HG03025 (cell line): ENCODE measurements at regions not wholly inside any gene's neighbourhood (a gene's known extent, or its start where the extent isn't known, plus 50 kb on each side); places are given as distances from the start of the nearest gene placed in this dataset.

Source experiments
- ATAC-seq: cut with Tn5 transposase; IDR thresholded peaks from one replicate; pipeline ENCODE4 v1.9.1; 2021; ENCODE audit warnings: mild to moderate bottlenecking, moderate library complexity; ENCODE audit not compliant: unreplicated experiment, low FRiP score

DNA sequence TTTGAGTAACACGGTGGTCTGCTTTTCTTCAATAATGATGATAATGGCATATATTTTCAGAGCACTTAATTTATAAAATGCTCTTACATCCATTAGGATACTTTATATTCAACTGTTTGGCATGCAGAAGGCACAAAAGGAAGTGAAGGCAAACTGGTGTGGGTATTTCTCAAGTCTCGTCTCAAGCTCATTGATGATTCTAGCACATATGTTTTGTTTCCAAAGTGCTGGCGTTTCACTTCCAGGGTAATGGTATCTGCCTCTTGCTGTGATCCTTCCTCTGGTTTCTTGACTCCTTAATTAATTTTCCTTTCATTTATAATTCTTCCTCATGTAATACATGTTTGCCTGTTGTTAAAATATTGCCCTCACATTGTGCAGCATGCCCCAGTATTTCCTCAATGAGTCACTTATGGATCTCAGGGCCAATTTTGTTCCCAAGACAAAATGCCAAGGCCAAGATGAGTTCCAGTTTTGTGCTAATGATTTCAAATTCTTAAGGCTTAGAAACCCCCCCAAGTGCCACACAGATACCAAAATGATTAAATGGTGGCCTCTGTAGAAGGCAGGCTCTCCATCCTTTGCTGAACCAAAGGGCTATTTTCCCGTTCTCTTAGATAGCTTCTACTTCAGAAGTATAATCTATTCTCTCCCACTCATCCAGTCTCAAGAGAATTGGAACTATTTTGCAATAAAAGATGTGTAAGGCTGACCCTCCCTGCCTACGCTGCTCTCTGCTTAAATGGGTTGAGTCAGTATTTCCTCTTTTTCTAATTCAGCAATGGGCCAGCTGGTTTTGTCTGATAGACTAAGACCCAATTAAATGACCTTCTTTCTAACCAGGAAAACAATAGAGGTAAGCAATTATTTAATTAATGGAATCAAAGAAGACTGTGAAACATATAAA lies 171.2 kb downstream of the ZNF365 start:
- ATAC-seq, result no peak

DNA sequence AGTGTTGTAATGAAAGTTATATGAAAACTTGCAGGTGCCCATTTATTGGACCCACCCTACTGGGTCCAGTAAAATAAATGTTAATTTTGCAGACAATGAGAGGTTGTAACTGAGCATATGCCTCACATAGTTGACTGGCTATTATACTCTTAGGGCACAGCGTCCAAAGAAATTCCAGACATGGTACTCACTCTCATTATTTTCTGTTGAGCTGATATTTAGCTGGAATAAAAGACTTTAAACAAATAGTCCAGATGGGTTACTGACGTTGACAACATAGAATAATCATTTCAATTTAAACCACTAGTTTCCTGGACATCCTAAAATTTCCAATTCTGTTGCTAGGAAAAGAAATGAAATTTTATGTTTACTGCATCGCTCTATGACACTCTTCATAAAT lies 174.5 kb downstream of the ZNF365 start:
- no peak for ATAC-seq

DNA sequence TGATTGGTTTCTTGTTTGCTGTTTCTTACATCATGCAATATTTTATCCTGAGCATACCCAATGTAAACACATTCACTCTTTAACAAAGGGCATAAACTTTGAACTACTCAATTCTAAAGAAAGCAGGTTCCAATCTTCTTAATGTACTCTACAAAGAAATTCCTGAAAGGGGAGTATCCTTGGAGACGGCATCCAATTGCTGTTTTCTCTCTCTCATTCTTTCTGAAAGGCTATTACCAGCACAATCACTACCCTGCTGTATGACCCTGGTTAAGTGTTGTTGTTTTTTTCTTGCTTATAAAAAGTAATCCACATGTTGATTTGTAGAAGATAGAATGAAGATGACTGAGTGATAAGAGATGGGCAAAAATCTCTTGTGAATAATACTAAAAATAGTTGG lies 176.0 kb downstream of the ZNF365 start:
- no peak for ATAC-seq

GRCh38 chr10:62554632-62555199 lies 180.5 kb downstream of the ZNF365 start:
- no peak for ATAC-seq

DNA sequence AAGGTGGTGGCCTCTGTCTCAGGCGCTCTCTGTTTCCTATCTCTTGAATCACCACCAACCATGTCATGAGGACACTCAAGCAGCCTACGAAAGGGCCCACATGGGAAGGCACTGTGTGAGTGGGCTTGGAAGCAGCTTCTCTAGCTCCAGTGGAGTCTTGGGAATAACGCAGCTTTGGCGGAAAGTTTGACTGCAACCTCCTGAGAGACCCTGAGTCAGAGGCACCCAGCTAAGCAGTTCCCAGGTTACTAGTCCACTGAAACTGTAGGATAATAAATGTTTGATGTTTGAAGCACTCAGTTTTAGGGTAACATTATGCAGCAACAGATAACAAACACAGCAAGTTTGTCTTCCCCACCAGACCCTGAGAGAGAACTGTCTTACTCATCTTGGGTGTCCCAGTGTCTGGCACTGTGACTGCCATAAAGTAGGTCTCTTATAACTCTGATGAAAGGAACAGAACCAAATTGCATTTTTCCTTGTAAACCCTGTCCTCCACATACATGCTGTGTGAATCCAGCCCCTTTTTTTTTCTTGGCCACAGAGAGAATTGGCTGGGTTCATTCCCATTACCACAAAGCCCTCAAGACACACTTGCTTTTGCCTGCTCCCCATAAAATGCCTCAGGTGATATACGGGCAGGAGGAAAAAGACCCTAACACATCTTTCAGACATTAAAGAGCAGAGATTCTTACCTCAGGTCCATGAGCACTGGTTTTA lies 185.5 kb downstream of the ZNF365 start:
- ATAC-seq, result no peak

- no peak for ATAC-seq
Observed at GRCh38 chr10:62560201-62560819, 186.1 kb downstream of the ZNF365 start.

DNA sequence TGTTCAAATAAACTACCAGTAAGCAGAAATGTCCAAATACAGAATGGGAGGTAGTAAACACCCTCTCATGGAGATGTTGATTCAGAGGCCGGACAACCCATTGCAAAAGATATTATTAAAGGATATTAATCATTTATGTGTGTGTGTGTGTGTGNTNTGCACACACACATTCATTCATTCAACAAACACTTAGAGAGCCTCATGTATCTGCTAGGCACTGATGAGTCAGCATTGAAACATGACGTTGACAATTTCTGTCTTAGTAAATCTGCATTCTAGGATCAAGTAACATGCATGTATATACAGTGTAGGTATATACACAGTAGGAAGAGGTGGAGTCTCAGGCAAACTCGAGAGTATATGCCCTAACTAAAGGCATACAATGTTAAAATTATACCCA lies 187.0 kb downstream of the ZNF365 start:
- no peak for ATAC-seq

- no peak for ATAC-seq
Observed at GRCh38 chr10:62562101-62562500, 187.9 kb downstream of the ZNF365 start.

GRCh38 chr10:62562795-62563194 lies 188.6 kb downstream of the ZNF365 start:
- no peak for ATAC-seq

DNA sequence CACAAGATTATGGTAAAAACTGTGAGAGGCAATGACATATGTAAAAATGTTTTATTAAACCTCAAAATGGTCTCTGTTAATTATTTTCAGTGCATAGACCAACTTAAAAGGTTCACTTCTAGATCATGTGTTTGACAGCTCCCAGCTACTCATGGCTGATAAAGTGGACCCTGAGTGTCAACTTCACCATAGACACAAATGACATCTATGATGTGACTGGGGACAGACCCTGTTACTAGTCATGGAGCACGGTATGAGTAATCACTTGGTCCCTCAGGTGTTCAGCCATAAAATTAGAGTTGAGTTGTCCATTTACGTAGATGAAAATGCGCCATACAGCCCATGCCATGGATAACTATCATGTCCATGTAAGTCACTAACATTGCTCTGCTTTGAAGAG lies 199.8 kb downstream of the ZNF365 start:
- no peak for ATAC-seq

DNA sequence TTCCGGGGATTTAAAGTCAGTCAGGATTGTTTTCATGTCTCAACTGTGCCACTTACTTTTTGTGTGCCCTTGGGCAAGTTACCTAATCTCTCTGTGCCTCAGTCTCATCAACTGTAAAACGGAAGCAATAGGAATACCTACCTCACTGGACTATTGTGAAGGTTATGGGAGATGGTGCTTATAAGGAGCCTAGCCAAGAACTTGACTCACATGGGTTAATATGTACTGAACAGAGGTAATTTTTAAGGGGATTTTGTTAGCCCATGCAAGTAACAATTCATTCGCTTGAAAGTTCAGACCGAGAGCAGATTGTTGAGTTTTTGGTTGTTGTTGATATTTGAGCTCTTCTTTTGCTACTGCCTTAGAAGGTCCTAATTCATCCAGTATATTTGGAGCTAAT lies 202.9 kb downstream of the ZNF365 start:
- ATAC-seq, result no peak

GRCh38 chr10:62577666-62578291 lies 203.6 kb downstream of the ZNF365 start:
- no peak for ATAC-seq

GRCh38 chr10:62578301-62578700 lies 204.1 kb downstream of the ZNF365 start:
- ATAC-seq, result no peak

GRCh38 chr10:62578916-62579315 lies 204.7 kb downstream of the ZNF365 start:
- ATAC-seq, result no peak

- ATAC-seq, result no peak
Observed at GRCh38 chr10:62580396-62580795, 206.2 kb downstream of the ZNF365 start.

- ATAC-seq, result no peak
Observed at GRCh38 chr10:62581351-62581750, 207.2 kb downstream of the ZNF365 start.

DNA sequence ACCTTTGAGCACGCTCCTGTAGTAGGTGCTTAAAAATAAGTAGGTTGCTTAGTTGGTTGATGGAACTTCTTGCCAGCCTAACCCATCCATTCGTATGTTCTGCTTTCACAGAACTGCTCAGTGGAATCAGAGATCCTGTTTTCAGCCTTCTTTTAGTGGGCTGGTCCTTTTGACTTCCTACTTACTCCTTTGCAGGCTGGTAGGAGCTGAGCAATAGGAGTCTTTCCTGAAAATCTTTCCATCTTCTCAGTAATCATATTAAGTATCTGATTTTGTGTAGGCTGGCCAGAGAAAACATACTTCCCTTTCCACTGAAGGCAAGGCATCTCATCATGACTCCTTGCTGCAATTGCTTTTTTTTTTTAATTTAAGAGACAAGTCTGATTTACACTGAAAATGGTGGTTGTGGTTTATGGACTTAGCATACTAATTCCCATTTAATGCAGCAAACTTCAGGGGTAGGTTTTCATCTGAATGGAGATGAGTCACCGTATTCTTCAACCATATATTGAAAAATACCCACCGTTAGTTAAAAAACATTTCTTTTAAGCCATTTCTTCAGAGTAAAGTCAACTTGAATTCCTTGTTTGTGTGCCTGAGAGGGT lies 208.0 kb downstream of the ZNF365 start:
- ATAC-seq, result no peak

DNA sequence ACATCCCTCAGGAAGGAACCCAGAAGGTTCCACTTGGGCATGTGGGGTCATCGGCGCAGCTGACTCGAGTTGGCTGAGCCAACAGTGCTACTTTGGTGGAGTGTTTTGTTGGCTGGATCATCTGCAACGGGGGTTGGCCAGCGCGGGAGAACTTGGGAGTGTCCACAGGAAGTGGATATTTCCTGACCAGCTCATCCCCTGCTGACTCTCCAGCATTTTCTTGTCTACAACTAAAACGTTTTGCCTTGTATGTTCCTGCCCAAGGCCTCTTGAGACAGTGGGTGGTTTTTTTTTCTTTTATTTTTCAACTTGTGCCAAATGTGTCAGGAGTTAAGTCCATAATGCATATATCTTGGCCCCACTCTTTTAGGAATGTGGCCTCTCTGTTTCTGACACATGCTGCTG lies 208.6 kb downstream of the ZNF365 start:
- no peak for ATAC-seq

- ATAC-seq, result no peak
Observed at GRCh38 chr10:62583876-62584615, 209.9 kb downstream of the ZNF365 start.

GRCh38 chr10:62584731-62585130 lies 210.6 kb downstream of the ZNF365 start:
- ATAC-seq, result no peak
